Activated naive CD8-positive, alpha-beta T cell treated with anti-CD3 and anti-CD28 coated beads, Interleukin-2, amount 50 U/mL, for 24 hours (primary cell): ENCODE measurements at regions not wholly inside any gene's neighbourhood (a gene's known extent, or its start where the extent isn't known, plus 50 kb on each side); places are given as distances from the start of the nearest gene placed in this dataset.

Source experiments
- ATAC-seq: fragments of 150-1000 bp; cut with Tn5 transposase; one replicate; pipeline ENCODE4 v1.10.0; 2021
- DNase-seq: peaks from one replicate; pipeline ENCODE4 v3.0.0; 2021
- H3K27ac Mint-ChIP-seq: one replicate; pipeline ENCODE4 v1.8.0; 2021; ENCODE audit warnings: mild to moderate bottlenecking, mixed read lengths
- H3K27me3 Mint-ChIP-seq: one replicate; pipeline ENCODE4 v1.8.0; 2021; ENCODE audit warnings: mixed read lengths
- H3K36me3 Mint-ChIP-seq: one replicate; pipeline ENCODE4 v1.8.0; 2021; ENCODE audit warnings: low read depth, mixed read lengths
- H3K4me1 Mint-ChIP-seq: one replicate; pipeline ENCODE4 v1.8.0; 2021; ENCODE audit warnings: mixed read lengths
- H3K4me3 Mint-ChIP-seq: one replicate; pipeline ENCODE4 v1.8.0; 2021; ENCODE audit warnings: mild to moderate bottlenecking, moderate library complexity, mixed read lengths
- H3K9me3 Mint-ChIP-seq: one replicate; pipeline ENCODE4 v1.8.0; 2021; ENCODE audit warnings: mixed read lengths

DNA sequence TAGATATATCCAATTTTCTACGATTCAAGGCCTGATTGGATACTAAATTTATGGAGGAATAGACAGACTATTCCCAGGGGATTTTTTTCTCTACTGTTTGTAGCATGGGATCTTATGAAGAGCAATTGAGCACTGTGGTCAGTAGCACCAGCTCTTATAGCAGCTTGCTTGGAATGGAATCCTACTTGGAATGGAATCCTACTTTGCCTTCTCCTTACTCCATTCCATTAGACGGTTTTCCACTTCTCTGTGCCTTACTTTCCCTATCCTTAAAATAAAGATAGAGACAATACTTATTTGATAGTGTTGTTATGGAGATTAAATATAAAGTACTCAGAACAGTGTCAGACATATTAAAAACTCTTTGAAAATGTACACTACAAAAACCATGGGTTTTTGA, 133.5 kb downstream of the BTC start:
- peaks cover 5% of the 10 kb centered on the region for H3K4me1 Mint-ChIP-seq
- no peak for ATAC-seq
- no peak for DNase-seq
- H3K4me3 Mint-ChIP-seq: no peak overlapping the region
- no peaks in the 10 kb centered on the region for H3K9me3 Mint-ChIP-seq
- no peaks in the 10 kb centered on the region for H3K36me3 Mint-ChIP-seq
- H3K27me3 Mint-ChIP-seq: peaks cover 4% of the 10 kb centered on the region
- H3K27ac Mint-ChIP-seq: no peak overlapping the region

DNA sequence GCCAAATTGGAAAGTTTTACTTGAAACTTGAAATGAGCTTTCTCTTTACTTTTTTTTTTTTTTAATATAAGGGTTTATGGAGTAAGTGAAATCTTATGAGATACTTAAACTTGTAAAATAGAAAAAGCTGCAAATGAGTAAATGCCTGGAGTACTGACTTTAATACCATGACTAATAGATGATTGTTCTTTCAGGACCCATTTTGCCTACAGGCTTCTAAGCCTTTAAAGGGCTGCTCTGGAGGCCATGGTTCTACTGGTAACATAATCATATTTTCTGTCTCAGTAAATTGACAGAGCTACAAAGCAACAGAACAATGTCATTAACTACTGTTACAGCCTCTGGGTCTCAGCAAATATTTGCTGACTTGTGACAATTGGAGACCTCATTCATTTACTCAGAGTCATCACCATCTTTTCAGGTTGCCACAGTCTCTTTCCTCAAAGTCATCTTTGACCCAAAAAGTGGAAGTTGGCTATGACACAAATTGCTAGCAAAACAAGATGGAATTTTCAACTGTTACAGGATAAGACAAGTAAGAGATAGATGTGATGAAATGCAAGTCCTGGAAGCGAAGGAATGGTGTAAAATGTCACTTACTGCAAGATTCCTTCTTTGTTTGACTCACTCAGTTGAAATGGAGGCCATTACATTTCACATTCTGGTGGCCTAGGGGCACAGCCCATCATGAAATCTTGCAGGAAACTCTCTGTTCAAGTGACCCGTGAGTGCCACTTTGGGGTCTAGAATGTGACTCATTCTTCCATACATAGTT, 132.7 kb downstream of the BTC start:
- H3K27me3 Mint-ChIP-seq: peaks cover 4% of the 10 kb centered on the region
- ATAC-seq (peak; percentile 40), DNase-seq (no peak)
- H3K36me3 Mint-ChIP-seq: no peaks in the 10 kb centered on the region
- no peaks in the 10 kb centered on the region for H3K9me3 Mint-ChIP-seq
- H3K4me1 Mint-ChIP-seq: peaks cover 5% of the 10 kb centered on the region
- no peak overlapping the region for H3K27ac Mint-ChIP-seq
- H3K4me3 Mint-ChIP-seq: no peak overlapping the region

DNA sequence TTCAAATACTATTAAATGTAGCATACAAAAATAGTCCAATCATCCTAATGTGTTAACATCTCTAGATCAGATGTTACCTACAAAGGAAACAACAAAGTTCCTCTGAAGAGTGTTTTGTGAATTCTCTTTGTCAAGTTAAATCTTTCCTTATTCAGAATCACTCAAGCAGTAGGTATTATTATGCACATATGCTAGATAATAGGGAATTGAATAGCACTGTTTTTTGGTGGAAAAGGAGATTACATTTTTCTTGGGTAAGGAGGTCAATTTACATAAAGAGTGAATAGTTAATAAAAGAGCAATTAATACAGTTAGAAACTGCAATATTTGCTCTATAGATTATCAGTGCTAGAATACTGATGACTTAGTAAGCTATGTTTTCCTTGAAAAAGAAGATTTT, 130.7 kb downstream of the BTC start:
- DNase-seq (no peak), ATAC-seq (no peak)
- no peaks in the 10 kb centered on the region for H3K36me3 Mint-ChIP-seq
- peaks cover 5% of the 10 kb centered on the region for H3K4me1 Mint-ChIP-seq
- H3K9me3 Mint-ChIP-seq: no peaks in the 10 kb centered on the region
- no peak overlapping the region for H3K4me3 Mint-ChIP-seq
- no peak overlapping the region for H3K27ac Mint-ChIP-seq
- peaks cover 7% of the 10 kb centered on the region for H3K27me3 Mint-ChIP-seq

DNA sequence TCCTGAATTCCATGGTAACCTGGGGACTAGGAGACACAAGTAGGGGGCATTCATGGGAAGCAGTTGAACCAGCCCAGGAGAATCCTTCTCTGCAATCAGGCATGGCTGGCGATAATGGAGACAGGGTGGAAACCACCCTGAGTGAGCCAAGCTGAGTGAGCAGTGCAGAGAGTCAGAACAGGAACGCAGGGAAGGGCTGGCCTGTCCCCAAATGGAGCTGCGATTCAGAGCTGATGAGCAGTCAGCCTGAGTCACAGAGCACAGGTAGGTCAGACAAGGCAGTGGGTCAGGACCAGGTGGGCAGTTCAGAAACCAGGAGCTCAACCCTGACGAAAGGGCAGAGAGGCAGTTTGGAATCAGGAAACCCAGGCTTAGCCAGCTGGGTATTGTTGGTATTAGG, 129.0 kb downstream of the BTC start:
- no peaks in the 10 kb centered on the region for H3K9me3 Mint-ChIP-seq
- H3K27ac Mint-ChIP-seq: no peak overlapping the region
- no peaks in the 10 kb centered on the region for H3K36me3 Mint-ChIP-seq
- H3K27me3 Mint-ChIP-seq: peaks cover 9% of the 10 kb centered on the region
- ATAC-seq (peak; percentile 54), DNase-seq (no peak)
- peaks cover 3% of the 10 kb centered on the region for H3K4me1 Mint-ChIP-seq
- H3K4me3 Mint-ChIP-seq: no peak overlapping the region

DNA sequence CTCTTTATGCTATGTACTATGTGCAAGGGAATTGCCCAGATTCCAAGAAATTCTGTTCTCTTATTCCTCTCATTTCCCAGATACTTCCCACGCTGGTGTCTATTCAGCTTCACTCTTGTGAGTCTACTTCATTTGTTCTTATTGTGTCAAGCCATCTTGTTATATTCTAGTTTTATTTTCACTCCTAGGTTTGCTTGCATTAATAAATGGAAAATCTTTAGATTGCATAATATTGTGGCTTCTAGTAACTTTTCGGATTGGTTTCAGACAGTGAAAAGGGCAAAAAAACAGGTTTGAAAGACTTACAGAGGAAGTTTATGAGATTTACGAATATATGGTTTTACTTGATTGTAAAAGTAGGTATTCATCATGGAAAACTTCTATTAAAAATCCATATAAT, 128.4 kb downstream of the BTC start:
- H3K27me3 Mint-ChIP-seq: peaks cover 11% of the 10 kb centered on the region
- no peak for DNase-seq
- peaks cover 3% of the 10 kb centered on the region for H3K4me1 Mint-ChIP-seq
- H3K4me3 Mint-ChIP-seq: no peak overlapping the region
- no peaks in the 10 kb centered on the region for H3K36me3 Mint-ChIP-seq
- H3K9me3 Mint-ChIP-seq: no peaks in the 10 kb centered on the region
- ATAC-seq: no peak
- no peak overlapping the region for H3K27ac Mint-ChIP-seq

DNA sequence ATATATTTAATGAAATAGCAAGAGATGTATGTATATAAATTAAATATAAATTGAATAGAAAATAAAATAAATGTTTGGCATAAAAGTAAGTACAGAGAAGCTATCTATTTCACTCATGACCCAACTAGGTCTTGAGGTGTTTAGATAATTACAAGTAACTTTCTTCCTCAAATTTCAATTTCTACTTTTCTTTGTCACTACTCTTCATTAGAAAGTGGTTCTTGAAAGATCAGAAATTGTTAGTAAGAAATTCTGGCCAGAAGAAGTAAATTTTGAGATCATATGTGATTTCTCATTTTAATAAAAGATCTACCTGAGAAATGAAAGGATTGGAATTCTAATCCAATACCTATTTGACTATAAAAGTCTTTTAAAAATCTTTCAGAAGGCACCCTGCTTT, 126.9 kb downstream of the BTC start:
- Mint-ChIP-seq H3K27ac (no peak overlapping the region), H3K27me3 (peaks cover 11% of the 10 kb centered on the region), H3K9me3 (no peaks in the 10 kb centered on the region), H3K36me3 (no peaks in the 10 kb centered on the region), H3K4me1 (no peaks in the 10 kb centered on the region), H3K4me3 (no peak overlapping the region)
- ATAC-seq: no peak
- DNase-seq: no peak

DNA sequence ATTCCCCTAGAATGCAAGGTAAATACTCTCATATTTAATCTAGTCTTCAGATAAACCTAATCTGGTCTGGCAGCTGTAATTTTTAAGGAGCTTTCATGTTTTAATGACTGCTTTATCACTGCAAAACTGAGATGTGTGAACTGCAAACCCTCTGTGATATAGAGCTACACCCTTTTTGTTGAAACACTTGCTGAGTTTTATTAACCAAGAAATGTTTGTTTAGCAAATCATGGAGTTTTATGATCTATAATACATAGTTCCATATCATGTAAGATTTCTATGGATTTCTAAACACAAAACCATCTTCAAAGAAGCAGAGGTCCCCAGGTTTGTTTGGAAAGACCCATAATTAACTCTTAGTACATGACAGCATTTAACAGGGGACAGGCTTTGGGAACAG, 126.4 kb downstream of the BTC start:
- Mint-ChIP-seq H3K27me3 (peaks cover 11% of the 10 kb centered on the region), H3K9me3 (no peaks in the 10 kb centered on the region), H3K27ac (no peak overlapping the region), H3K4me3 (no peak overlapping the region), H3K4me1 (no peaks in the 10 kb centered on the region), H3K36me3 (no peaks in the 10 kb centered on the region)
- ATAC-seq (no peak), DNase-seq (no peak)

DNA sequence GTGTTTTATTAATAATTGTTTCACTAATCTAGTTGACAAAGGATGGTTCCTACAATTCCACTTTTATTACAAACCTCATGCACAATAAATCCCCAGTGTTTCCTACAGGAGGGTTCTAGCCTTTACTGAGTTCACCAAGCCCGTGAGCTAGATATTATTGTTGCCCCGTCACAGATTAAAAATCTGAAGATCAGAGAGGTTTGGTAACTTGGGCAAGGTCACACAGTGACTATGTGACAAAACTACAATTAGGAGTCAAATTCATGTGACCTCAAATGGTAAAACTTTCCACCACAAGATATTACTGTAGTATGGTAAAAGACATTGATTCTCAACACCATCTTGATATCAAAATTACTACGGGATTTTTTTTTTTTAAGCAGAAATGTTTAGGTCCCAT, 124.6 kb downstream of the BTC start:
- Mint-ChIP-seq H3K9me3 (no peaks in the 10 kb centered on the region), H3K27me3 (peaks cover 7% of the 10 kb centered on the region), H3K36me3 (no peaks in the 10 kb centered on the region), H3K27ac (no peak overlapping the region), H3K4me1 (no peaks in the 10 kb centered on the region), H3K4me3 (no peak overlapping the region)
- ATAC-seq (no peak), DNase-seq (no peak)

DNA sequence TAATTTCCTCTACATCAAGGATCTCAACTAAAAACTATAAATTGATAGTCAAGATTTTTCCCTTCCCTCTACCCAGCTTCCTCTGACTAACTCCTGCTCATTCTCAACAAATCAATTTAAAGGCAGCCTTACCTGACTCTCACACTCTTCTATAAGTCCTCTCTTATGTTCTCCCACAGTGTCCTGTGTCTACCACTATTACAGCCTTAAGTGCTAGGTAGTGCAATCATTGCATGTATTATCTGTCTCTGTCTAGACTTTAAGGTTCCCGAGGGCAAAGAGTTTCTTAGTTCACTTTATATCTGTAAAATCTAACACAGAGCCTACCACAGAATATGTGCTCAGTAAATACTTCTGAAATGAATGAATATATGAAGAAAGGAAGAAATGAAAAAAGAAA, 123.7 kb downstream of the BTC start:
- Mint-ChIP-seq H3K27ac (no peak overlapping the region), H3K4me3 (no peak overlapping the region), H3K36me3 (no peaks in the 10 kb centered on the region), H3K4me1 (peaks cover 1% of the 10 kb centered on the region), H3K9me3 (no peaks in the 10 kb centered on the region), H3K27me3 (peaks cover 6% of the 10 kb centered on the region)
- ATAC-seq (no peak), DNase-seq (no peak)

DNA sequence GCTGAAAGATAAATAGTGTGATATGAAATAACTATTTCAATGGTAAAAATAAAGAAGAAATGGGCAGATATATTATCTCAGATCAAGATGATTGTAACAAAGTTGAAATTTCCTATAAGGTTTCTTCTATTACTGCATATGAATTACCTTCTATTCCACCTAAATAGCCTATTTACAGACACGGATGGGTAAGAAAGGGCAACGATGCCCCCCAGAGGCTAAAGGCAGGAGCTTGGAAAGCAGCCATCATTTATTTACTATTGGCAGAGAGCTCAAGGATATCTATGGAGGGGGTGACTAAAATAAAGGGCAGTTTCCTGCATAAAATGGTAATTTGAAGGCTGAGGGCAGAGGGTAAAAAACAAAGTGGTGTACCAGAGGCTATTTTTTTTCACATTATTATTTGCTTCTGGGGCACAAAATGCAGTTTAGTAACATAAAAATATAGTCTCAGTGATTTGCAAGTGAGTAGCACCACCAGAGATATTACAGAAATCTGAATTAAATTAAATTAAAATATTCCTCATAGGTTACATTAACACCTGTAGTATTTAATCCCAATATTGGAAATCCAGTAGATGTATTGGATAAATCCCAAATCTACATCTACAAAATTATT, 123.1 kb downstream of the BTC start:
- no peaks in the 10 kb centered on the region for H3K9me3 Mint-ChIP-seq
- H3K27ac Mint-ChIP-seq: no peak overlapping the region
- no peak overlapping the region for H3K4me3 Mint-ChIP-seq
- no peaks in the 10 kb centered on the region for H3K36me3 Mint-ChIP-seq
- ATAC-seq (peak; percentile 61), DNase-seq (peak; percentile 41)
- peaks cover 2% of the 10 kb centered on the region for H3K4me1 Mint-ChIP-seq
- peaks cover 6% of the 10 kb centered on the region for H3K27me3 Mint-ChIP-seq

DNA sequence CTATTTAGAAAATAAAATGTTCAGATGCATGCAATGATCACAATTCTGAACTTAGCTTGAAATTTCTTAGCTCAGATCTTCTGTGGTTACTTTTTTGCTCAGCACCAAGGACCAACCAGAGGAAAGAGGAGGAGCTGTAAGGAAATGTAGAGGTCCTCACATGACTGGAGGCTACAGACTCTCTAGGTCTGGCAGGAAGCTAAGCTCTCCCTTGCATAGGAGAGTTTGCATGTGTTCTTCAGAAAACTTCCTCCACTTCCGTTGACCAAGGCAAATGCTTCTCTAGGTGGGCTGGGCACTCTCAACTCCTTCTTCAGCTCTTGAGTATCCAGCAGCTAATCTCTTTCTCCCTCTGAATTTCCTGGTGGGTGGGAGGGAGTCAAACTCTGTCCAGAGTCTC, 119.6 kb downstream of the BTC start:
- H3K4me3 Mint-ChIP-seq: no peak overlapping the region
- ATAC-seq: no peak

DNA sequence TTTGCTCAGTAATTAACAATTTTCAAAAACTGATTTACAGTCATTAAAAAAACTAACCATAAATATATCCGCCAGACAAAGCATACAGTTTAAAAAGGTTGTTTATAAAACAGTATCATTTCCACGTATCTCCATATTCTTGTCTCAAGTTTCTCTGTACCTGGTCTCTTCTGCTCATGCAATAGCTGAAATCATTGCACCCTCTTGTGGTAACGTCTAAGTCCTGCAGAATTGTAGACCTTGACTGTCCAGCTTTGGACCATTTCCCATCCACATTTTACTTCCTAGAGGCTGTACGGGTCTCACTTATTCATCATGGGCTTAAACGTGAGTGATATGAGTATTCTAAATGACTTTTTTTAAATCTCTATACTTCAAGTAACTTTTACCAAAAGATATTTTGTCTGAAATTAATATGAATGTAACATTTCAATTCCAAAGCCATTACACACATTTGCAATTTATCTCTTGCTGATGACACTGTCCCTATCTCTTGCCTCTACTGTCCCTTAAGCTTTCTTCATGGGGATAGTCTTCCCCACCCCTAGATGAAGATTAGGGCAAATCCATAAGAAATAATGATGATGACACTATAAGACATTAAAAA, 118.5 kb downstream of the BTC start:
- Mint-ChIP-seq H3K36me3 (no peaks in the 10 kb centered on the region), H3K4me3 (no peak overlapping the region), H3K9me3 (no peaks in the 10 kb centered on the region), H3K4me1 (peaks cover 2% of the 10 kb centered on the region), H3K27ac (no peak overlapping the region), H3K27me3 (peaks cover 8% of the 10 kb centered on the region)
- DNase-seq: no peak
- ATAC-seq: no peak

More for the DNA sequence above, 119.6 kb downstream of the BTC start:
- H3K27ac Mint-ChIP-seq: no peak overlapping the region
- H3K36me3 Mint-ChIP-seq: no peaks in the 10 kb centered on the region
- H3K9me3 Mint-ChIP-seq: no peaks in the 10 kb centered on the region
- H3K4me1 Mint-ChIP-seq: peaks cover 2% of the 10 kb centered on the region
- no peak for DNase-seq
- H3K27me3 Mint-ChIP-seq: peaks cover 6% of the 10 kb centered on the region

DNA sequence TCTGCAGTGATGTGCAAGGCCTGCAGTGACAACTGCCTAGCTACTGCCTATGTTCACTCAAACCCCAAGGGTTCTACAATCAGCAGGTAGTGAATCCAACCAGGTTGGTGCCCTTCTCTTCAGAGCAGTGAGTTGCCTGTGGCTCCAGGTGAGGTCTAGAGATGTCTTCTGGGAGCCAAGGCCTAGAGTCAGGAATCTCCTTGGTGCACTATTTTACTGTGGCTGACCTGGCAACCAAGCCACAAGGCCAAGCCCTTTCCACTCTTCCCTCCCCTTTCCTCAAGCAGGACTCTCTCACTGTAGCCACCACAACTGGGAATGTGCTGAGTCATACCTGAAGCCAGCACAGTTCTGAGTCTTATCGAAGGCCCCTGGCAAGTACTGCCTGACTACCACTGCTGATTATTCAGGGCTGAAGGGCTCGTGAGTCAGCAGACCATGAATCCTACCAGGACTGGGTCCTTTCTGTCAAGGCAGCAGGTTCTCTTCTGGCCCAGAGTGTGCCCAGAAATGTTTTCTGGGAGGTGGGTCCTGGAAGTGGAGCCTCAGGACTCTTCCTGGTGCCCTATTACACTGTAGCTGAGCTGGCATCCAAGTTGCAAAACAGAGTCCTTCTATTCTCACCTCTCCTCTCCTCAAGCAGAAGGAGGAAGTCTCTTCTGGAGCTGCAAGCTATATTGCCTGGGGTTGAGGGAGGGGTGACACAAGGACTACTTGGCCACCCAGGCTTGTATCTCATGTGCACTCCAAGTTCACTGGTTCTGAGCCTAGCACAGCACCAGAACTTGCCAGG, 111.6 kb downstream of the BTC start:
- peaks cover 19% of the 10 kb centered on the region for H3K27me3 Mint-ChIP-seq
- no peak overlapping the region for H3K4me3 Mint-ChIP-seq
- ATAC-seq (no peak), DNase-seq (no peak)
- no peak overlapping the region for H3K27ac Mint-ChIP-seq
- H3K36me3 Mint-ChIP-seq: no peaks in the 10 kb centered on the region
- no peaks in the 10 kb centered on the region for H3K9me3 Mint-ChIP-seq
- H3K4me1 Mint-ChIP-seq: no peaks in the 10 kb centered on the region

DNA sequence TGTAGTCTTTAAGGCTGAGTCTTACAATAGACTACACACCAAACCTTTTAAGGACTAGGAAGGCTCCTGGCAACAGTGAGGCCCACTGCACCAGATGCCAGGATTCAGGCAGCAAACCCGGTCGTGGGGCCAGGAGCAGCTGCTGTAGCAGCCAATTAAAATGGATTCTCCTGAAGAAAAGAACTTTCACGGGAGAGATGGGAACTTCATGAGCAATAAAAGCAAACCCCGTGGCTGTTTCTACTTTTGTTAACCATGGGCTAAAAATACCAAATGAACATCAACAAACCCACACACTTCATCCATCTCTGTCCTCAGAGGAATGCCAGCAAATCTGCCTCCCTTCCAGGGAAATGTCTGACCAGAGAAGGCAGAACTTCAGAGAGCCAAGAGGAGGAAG, 101.4 kb downstream of the BTC start:
- H3K36me3 Mint-ChIP-seq: no peaks in the 10 kb centered on the region
- H3K27me3 Mint-ChIP-seq: peaks cover 1% of the 10 kb centered on the region

More for the DNA sequence above, 101.4 kb downstream of the BTC start:
- H3K27ac Mint-ChIP-seq: no peak overlapping the region
- no peak for DNase-seq
- H3K9me3 Mint-ChIP-seq: no peaks in the 10 kb centered on the region
- no peak overlapping the region for H3K4me3 Mint-ChIP-seq
- no peak for ATAC-seq
- H3K4me1 Mint-ChIP-seq: no peaks in the 10 kb centered on the region
